GM21367 (cell line): ENCODE measurements at regions not wholly inside any gene's neighbourhood (a gene's known extent, or its start where the extent isn't known, plus 50 kb on each side); places are given as distances from the start of the nearest gene placed in this dataset.

Experiments used
- ATAC-seq: cut with Tn5 transposase; IDR thresholded peaks from one replicate; pipeline ENCODE4 v1.9.1; 2021; ENCODE audit not compliant: unreplicated experiment

- ATAC-seq = no peak
These were observed 816.2 kb upstream of the SOX9 start for GRCh38 chr17:71304498-71305158.

- no peak for ATAC-seq
These were observed 807.0 kb upstream of the SOX9 start for GRCh38 chr17:71313866-71314265.

- no peak for ATAC-seq
These were observed 805.3 kb upstream of the SOX9 start for GRCh38 chr17:71315568-71315967.

- no peak for ATAC-seq
These were observed 804.5 kb upstream of the SOX9 start for GRCh38 chr17:71316176-71316897.

GRCh38 chr17:71320009-71320796 is 800.6 kb upstream of the SOX9 start:
- no peak for ATAC-seq

- no peak for ATAC-seq
These were observed 795.7 kb upstream of the SOX9 start for GRCh38 chr17:71325117-71325516.

- ATAC-seq = no peak
These were observed 794.9 kb upstream of the SOX9 start for GRCh38 chr17:71325886-71326285.

- no peak for ATAC-seq
These were observed 793.3 kb upstream of the SOX9 start for GRCh38 chr17:71327376-71328059.

GRCh38 chr17:71329310-71330098 is 791.3 kb upstream of the SOX9 start:
- ATAC-seq = no peak

- ATAC-seq = no peak
These were observed 790.8 kb upstream of the SOX9 start for GRCh38 chr17:71330099-71330375.

GRCh38 chr17:71331754-71332325 is 789.0 kb upstream of the SOX9 start:
- no peak for ATAC-seq

GRCh38 chr17:71334048-71334751 is 786.6 kb upstream of the SOX9 start:
- no peak for ATAC-seq

- no peak for ATAC-seq
These were observed 785.6 kb upstream of the SOX9 start for GRCh38 chr17:71335212-71335611.

- no peak for ATAC-seq
These were observed 782.9 kb upstream of the SOX9 start for GRCh38 chr17:71337938-71338337.

- ATAC-seq = no peak
These were observed 782.4 kb upstream of the SOX9 start for GRCh38 chr17:71338396-71338795.

- ATAC-seq = no peak
These were observed 781.6 kb upstream of the SOX9 start for GRCh38 chr17:71339206-71339605.

- no peak for ATAC-seq
These were observed 778.1 kb upstream of the SOX9 start for GRCh38 chr17:71342737-71343136.

- no peak for ATAC-seq
These were observed 770.8 kb upstream of the SOX9 start for GRCh38 chr17:71349908-71350600.

- ATAC-seq = no peak
These were observed 760.5 kb upstream of the SOX9 start for GRCh38 chr17:71360301-71360700.
